Dedifferentiated amniotic fluid mesenchymal stem cell (primary cell): ENCODE measurements at regions not wholly inside any gene's neighbourhood (a gene's known extent, or its start where the extent isn't known, plus 50 kb on each side); places are given as distances from the start of the nearest gene placed in this dataset.
"Not testable (repeated sequence)": the region's sequence is repeated elsewhere in the genome, so short reads cannot be mapped to it uniquely, and the experiment has no call there.

Experiments used
- DNase-seq: peaks from one replicate; pipeline ENCODE4 v3.0.0-alpha.2; 2016; ENCODE audit errors: extremely low spot score

- DNase-seq: no peak
Observed at GRCh38 chr9:15033316-15033715, 123.1 kb upstream of the FREM1 start.

- DNase-seq: no peak
Observed at GRCh38 chr9:15032860-15033259, 122.6 kb upstream of the FREM1 start.

GRCh38 chr9:15021146-15021545 lies 110.9 kb upstream of the FREM1 start:
- DNase-seq: no peak

- no peak for DNase-seq
Observed at GRCh38 chr9:15018096-15018637, 107.9 kb upstream of the FREM1 start.

GRCh38 chr9:15010581-15010980 lies 100.4 kb upstream of the FREM1 start:
- DNase-seq: no peak

GRCh38 chr9:15007698-15008097 lies 97.5 kb upstream of the FREM1 start:
- DNase-seq: no peak

- no peak for DNase-seq
Observed at GRCh38 chr9:14994738-14995137, 84.5 kb upstream of the FREM1 start.

- DNase-seq: no peak
Observed at GRCh38 chr9:14993901-14994554, 83.8 kb upstream of the FREM1 start.

GRCh38 chr9:14993061-14993800 lies 83.0 kb upstream of the FREM1 start:
- DNase-seq: peak; percentile 58

- DNase-seq: no peak
Observed at GRCh38 chr9:14992516-14992915, 82.3 kb upstream of the FREM1 start.

GRCh38 chr9:14992081-14992480 lies 81.9 kb upstream of the FREM1 start:
- DNase-seq: no peak

- not testable (repeated sequence) for DNase-seq
Observed at GRCh38 chr9:14990647-14991046, 80.4 kb upstream of the FREM1 start.

GRCh38 chr9:14989811-14990210 lies 79.6 kb upstream of the FREM1 start:
- DNase-seq: no peak

- DNase-seq: not testable (repeated sequence)
Observed at GRCh38 chr9:14989336-14989735, 79.1 kb upstream of the FREM1 start.

- DNase-seq: no peak
Observed at GRCh38 chr9:14987858-14988257, 77.6 kb upstream of the FREM1 start.

- DNase-seq: no peak
Observed at GRCh38 chr9:14985419-14985818, 75.2 kb upstream of the FREM1 start.

- DNase-seq: no peak
Observed at GRCh38 chr9:14983599-14983998, 73.4 kb upstream of the FREM1 start.

GRCh38 chr9:14981291-14981950 lies 71.2 kb upstream of the FREM1 start:
- no peak for DNase-seq

GRCh38 chr9:14978022-14979000 lies 68.1 kb upstream of the FREM1 start:
- no peak for DNase-seq

- DNase-seq: no peak
Observed at GRCh38 chr9:14967450-14968321, 57.5 kb upstream of the FREM1 start.
